HepG2 (cell line): ENCODE measurements at regions not wholly inside any gene's neighbourhood (a gene's known extent, or its start where the extent isn't known, plus 50 kb on each side); places are given as distances from the start of the nearest gene placed in this dataset.

Source experiments
- ATAC-seq: fragments of 200-7000 bp; cut with Tn5 transposase; 3 replicates; pipeline ENCODE4 v1.9.1; 2020; ENCODE audit warnings: mild to moderate bottlenecking, moderate library complexity
- BruUV-seq: library from RNA; stranded (reverse); fragments of 400-500 nt; replicated peaks from 2 replicates; lab custom pipeline; 2021; lab: Mats Ljungman, UMichigan
- CTCF ChIA-PET: fragments of 300-600 bp; formaldehyde crosslinking; extraction: SDS; loops from one replicate; lab custom pipeline; 2021; ENCODE audit warnings: low total read pairs, inconsistent platforms, low intra/inter-chr PET ratio; lab: Yijun Ruan, JAX
- POLR2A ChIA-PET: fragments of 350-600 bp; sonication (Branson Sonifier 250); formaldehyde crosslinking; loops from one replicate; lab custom pipeline; 2020; ENCODE audit warnings: antibody characterized with exemption, inconsistent platforms; lab: Yijun Ruan, JAX
- DNase-seq: peaks from one replicate; pipeline ENCODE4 v3.0.0-alpha.2; 2015; ENCODE audit warnings: low spot score
- FAIRE-seq: peaks from 3 replicates; lab custom pipeline; 2011; peaks lifted over from hg19 to GRCh38; lab: Jason Lieb, UNC
- H2AFZ ChIP-seq: one replicate; pipeline ENCODE4 v1.6.1; 2011; ENCODE audit warnings: low read length, inconsistent platforms
- H3K27ac ChIP-seq: fragments of 300-600 bp; 3 replicates; pipeline ENCODE4 v1.8.0; 2011; ENCODE audit warnings: mixed run types, mild to moderate bottlenecking, mixed read lengths, low read length, inconsistent platforms; ENCODE audit not compliant: insufficient read depth; ENCODE audit errors: extremely low read length
- H3K27me3 ChIP-seq, 2 experiments: fragments of 200-600 bp in 1 of 2; 2 replicates in 1 of 2; 3 replicates in 1 of 2; pipeline versions ENCODE4 v1.6.0 to v1.8.0; 2011; ENCODE audit warnings: low read length in 2 of 2, mild to moderate bottlenecking in 2 of 2, moderate library complexity in 2 of 2, inconsistent platforms in 1 of 2; ENCODE audit not compliant: insufficient read depth in 2 of 2, control insufficient read depth in 1 of 2
- H3K36me3 ChIP-seq, 2 experiments: fragments of 200-600 bp in 1 of 2; replicated peaks in 1 of 2; 2 replicates in 1 of 2; 3 replicates in 1 of 2; pipeline versions ENCODE4 v1.5.1 to v1.8.0; 2011; ENCODE audit warnings: low read length in 2 of 2, inconsistent platforms in 1 of 2; ENCODE audit not compliant: insufficient read depth in 2 of 2, control insufficient read depth in 1 of 2
- H3K4me1 ChIP-seq: 2 replicates; pipeline ENCODE4 v1.5.1; 2012; ENCODE audit warnings: low read length, inconsistent platforms; ENCODE audit not compliant: insufficient read depth
- H3K4me2 ChIP-seq: 2 replicates; pipeline ENCODE4 v1.6.0; 2011; ENCODE audit warnings: low read depth, low read length, inconsistent platforms
- H3K4me3 ChIP-seq, 3 experiments: fragments of 200-600 bp in 1 of 3; sonication (generic), shearing (Covaris generic) in 1 of 3; replicated peaks in 1 of 3; 2 replicates each; pipeline ENCODE4 v1.5.1; 2011 to 2016; ENCODE audit warnings: low read length in 3 of 3, inconsistent platforms in 2 of 3, low read depth in 2 of 3, mild to moderate bottlenecking in 2 of 3, control low read depth in 1 of 3, mixed read lengths in 1 of 3; ENCODE audit not compliant: insufficient read depth in 1 of 3
- H3K79me2 ChIP-seq: one replicate; pipeline ENCODE4 v1.6.1; 2011; ENCODE audit warnings: low read length, inconsistent platforms; ENCODE audit not compliant: insufficient read depth
- H3K9ac ChIP-seq: 2 replicates; pipeline ENCODE4 v1.6.0; 2011; ENCODE audit warnings: mild to moderate bottlenecking, low read depth, low read length, inconsistent platforms; ENCODE audit not compliant: insufficient read depth
- H3K9me3 ChIP-seq: 2 replicates; pipeline ENCODE4 v1.5.1; 2012; ENCODE audit warnings: mild to moderate bottlenecking, low read length
- H4K20me1 ChIP-seq: 2 replicates; pipeline ENCODE4 v1.6.0; 2011; ENCODE audit warnings: inconsistent platforms, mild to moderate bottlenecking, low read length, moderate library complexity; ENCODE audit not compliant: insufficient read depth
- AKAP8 ChIP-seq: sonication (generic); formaldehyde crosslinking; IDR thresholded peaks from 2 replicates; pipeline ENCODE4 v1.5.1; 2020; ENCODE audit warnings: mild to moderate bottlenecking, missing genetic modification reagents
- CHD4 ChIP-seq: fragments of 200-600 bp; sonication (generic); IDR thresholded peaks from 2 replicates; pipeline ENCODE4 v1.7.0; 2017; ENCODE audit warnings: mild to moderate bottlenecking, low read length, borderline replicate concordance
- ZNF781 ChIP-seq: sonication (generic); formaldehyde crosslinking; IDR thresholded peaks from 2 replicates; pipeline ENCODE4 v1.5.1; 2020; ENCODE audit warnings: borderline replicate concordance, mild to moderate bottlenecking, missing genetic modification reagents; ENCODE audit errors: not compliant biosample characterization
- ZSCAN25 ChIP-seq: sonication (generic); formaldehyde crosslinking; IDR thresholded peaks from 2 replicates; pipeline ENCODE4 v1.8.0; 2022; ENCODE audit warnings: mild to moderate bottlenecking, missing genetic modification reagents
- WGBS: methylation state at CpG from one replicate; pipeline ENCODE4 v1.1.6; 2017; ENCODE audit warnings: low lambda C conversion rate; 5-methylcytosine and 5-hydroxymethylcytosine counted together
- in situ Hi-C: cut with HindIII; loops from 2 replicates; pipeline ENCODE4 v1.10.0; 2017; ENCODE audit warnings: low pct_unique_long_range_greater_than_20kb; ENCODE audit not compliant: extremely low pct_ligation_motif_present
- intact Hi-C: fragments of 100-400 bp; cut with micrococcal nuclease; formaldehyde crosslinking; loops from one replicate; pipeline ENCODE4 v1.10.0; 2022; ENCODE audit not compliant: unreplicated experiment
- TF ChIP-seq, protein P1 (sequence below): sonication (generic); formaldehyde crosslinking; IDR thresholded peaks from 2 replicates; pipeline ENCODE4 v1.9.0; 2021; ENCODE audit warnings: missing genetic modification reagents, borderline replicate concordance
- TF ChIP-seq, protein P2 (sequence below): fragments of 450-650 bp; IDR thresholded peaks from 2 replicates; pipeline ENCODE4 v1.6.1; 2016

DNA sequence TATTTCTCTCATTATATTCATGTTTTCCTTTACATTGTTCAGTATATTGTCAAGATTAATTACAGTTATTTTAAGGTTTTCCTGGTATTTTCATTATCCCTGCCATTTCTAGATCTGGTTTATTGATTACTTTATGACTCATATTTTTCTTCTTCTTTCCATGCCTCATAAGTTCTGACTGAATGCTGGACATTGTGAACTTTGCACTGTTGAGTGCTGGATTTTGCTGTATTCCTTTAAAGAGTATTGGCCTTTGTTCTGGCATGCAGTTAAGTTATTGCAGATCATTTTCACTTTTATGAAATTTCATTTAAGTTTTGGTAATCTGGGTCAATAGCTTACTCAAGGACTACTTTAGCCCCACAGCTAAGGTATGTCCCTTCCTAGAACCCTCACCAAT is 73.1 kb downstream of the KLF6 start (continued):
- TF ChIP-seq, protein P1, sequence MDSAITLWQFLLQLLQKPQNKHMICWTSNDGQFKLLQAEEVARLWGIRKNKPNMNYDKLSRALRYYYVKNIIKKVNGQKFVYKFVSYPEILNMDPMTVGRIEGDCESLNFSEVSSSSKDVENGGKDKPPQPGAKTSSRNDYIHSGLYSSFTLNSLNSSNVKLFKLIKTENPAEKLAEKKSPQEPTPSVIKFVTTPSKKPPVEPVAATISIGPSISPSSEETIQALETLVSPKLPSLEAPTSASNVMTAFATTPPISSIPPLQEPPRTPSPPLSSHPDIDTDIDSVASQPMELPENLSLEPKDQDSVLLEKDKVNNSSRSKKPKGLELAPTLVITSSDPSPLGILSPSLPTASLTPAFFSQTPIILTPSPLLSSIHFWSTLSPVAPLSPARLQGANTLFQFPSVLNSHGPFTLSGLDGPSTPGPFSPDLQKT, result no peak
- TF ChIP-seq CHD4 (no peak), ZSCAN25 (CRISPR knock-in tag) (no peak), AKAP8 (CRISPR knock-in tag) (no peak)
- TF ChIP-seq, all 625 proteins: peak for 0

DNA sequence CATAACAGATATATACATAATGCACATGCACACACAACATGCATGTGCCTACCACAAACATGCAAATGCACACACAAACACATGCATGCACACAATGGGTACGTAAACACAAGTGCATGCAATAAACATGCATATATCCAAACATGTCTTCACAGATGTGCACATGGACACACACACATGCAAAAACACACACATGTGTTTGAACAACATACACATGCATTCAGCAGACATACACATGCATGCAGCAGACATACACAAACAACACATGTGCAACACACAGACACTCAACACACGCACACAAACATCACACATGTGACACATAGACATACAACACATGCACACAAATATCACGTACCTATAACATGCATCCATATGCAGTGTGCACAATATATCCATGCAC is 74.2 kb downstream of the KLF6 start:
- H3K27me3 ChIP-seq, result no peaks in the 10 kb centered on the region; a peak in 2 of 5 replicates
- CTCF ChIA-PET, result no interaction called here
- no TSS peak for BruUV-seq
- intact Hi-C loops, result loop anchor here (5.0 kb wide), 1 partner anchor 647 kb away; no protein-coding TSS in a partner anchor
- H3K4me3 ChIP-seq, result no peak overlapping the region
- TF ChIP-seq ZNF781, result no peak
- TF ChIP-seq, protein P2, sequence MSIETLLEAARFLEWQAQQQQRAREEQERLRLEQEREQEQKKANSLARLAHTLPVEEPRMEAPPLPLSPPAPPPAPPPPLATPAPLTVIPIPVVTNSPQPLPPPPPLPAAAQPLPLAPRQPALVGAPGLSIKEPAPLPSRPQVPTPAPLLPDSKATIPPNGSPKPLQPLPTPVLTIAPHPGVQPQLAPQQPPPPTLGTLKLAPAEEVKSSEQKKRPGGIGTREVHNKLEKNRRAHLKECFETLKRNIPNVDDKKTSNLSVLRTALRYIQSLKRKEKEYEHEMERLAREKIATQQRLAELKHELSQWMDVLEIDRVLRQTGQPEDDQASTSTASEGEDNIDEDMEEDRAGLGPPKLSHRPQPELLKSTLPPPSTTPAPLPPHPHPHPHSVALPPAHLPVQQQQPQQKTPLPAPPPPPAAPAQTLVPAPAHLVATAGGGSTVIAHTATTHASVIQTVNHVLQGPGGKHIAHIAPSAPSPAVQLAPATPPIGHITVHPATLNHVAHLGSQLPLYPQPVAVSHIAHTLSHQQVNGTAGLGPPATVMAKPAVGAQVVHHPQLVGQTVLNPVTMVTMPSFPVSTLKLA, result peak; percentile 99
- TF ChIP-seq, all 625 proteins: peak for 1
- no peaks in the 10 kb centered on the region for H3K79me2 ChIP-seq
- no peak for FAIRE-seq
- DNase-seq, result no peak
- no peaks in the 10 kb centered on the region for H3K4me1 ChIP-seq
- no peak overlapping the region for H3K4me2 ChIP-seq
- POLR2A ChIA-PET, result no interaction called here
- no peak overlapping the region for H3K27ac ChIP-seq
- no peak overlapping the region for H3K9ac ChIP-seq
- WGBS, result 22% methylated on average over 3 of the region's 3 CpGs
- H2AFZ ChIP-seq, result no peak overlapping the region
- ATAC-seq, result no peak
- peaks cover 8% of the 10 kb centered on the region; the same call in 1 of the 2 replicates for H3K9me3 ChIP-seq
- in situ Hi-C loops, result no loop called here
- no peaks in the 10 kb centered on the region for H3K36me3 ChIP-seq
- H4K20me1 ChIP-seq, result no peaks in the 10 kb centered on the region
